ENCODE measurements at regions not wholly inside any gene's neighbourhood (a gene's known extent, or its start where the extent isn't known, plus 50 kb on each side); places are given as distances from the start of the nearest gene placed in this dataset.
A peak's percentile ranks its signal among the peaks of the same experiment; 100 is the strongest.

- peaks cover 16% of the 10 kb centered on the region for H3K27me3 Mint-ChIP-seq
- H3K36me3 Mint-ChIP-seq = no peaks in the 10 kb centered on the region
- peaks cover 0 to 4% (median 0%) of the 10 kb centered on the region in 7 donors for H3K9me3 Mint-ChIP-seq
- Histone ChIP-seq H3K27me3 (ENCODE audit: control insufficient read depth, insufficient read depth, low read length) (peaks cover 2% of the 10 kb centered on the region), H3K4me1 (ENCODE audit: control insufficient read depth, insufficient read depth, low read length, poor library complexity, severe bottlenecking) (no peaks in the 10 kb centered on the region), H3K4me3 (ENCODE audit: low read depth, low read length) (no peak overlapping the region), H3K36me3 (ENCODE audit: control insufficient read depth, insufficient read depth, low read length) (no peaks in the 10 kb centered on the region), H3K9me3 (ENCODE audit: control insufficient read depth in 2 of 2, low read length in 2 of 2) (no peaks in the 10 kb centered on the region), H3K27ac (ENCODE audit: insufficient read depth, low read length, poor library complexity, severe bottlenecking) (no peak overlapping the region)
- DNase-seq (no peak), ATAC-seq (ENCODE audit: low read depth in 2 of 2) (no peak)
- H3K4me1 Mint-ChIP-seq = no peaks in the 10 kb centered on the region
- no peak overlapping the region for H3K27ac Mint-ChIP-seq
- H3K4me3 Mint-ChIP-seq = no peak overlapping the region
Measured at GRCh38 chr15:39400002-39400401, 180.9 kb upstream of the THBS1 start.

- DNase-seq (no peak), ATAC-seq (ENCODE audit: low read depth in 2 of 2) (no peak)
- Mint-ChIP-seq H3K27ac (no peak overlapping the region), H3K9me3 (peaks cover 0 to 4% (median 0%) of the 10 kb centered on the region in 7 donors), H3K36me3 (no peaks in the 10 kb centered on the region), H3K27me3 (peaks cover 21% of the 10 kb centered on the region), H3K4me1 (no peaks in the 10 kb centered on the region), H3K4me3 (no peak overlapping the region)
- Histone ChIP-seq H3K27me3 (ENCODE audit: control insufficient read depth, insufficient read depth, low read length) (peaks cover 2% of the 10 kb centered on the region), H3K27ac (ENCODE audit: insufficient read depth, low read length, poor library complexity, severe bottlenecking) (no peak overlapping the region), H3K36me3 (ENCODE audit: control insufficient read depth, insufficient read depth, low read length) (no peaks in the 10 kb centered on the region), H3K9me3 (ENCODE audit: control insufficient read depth in 2 of 2, low read length in 2 of 2) (no peaks in the 10 kb centered on the region), H3K4me3 (ENCODE audit: low read depth, low read length) (no peak overlapping the region), H3K4me1 (ENCODE audit: control insufficient read depth, insufficient read depth, low read length, poor library complexity, severe bottlenecking) (no peaks in the 10 kb centered on the region)
Measured at GRCh38 chr15:39400821-39401550, 179.9 kb upstream of the THBS1 start.

GRCh38 chr15:39403640-39404117 lies 177.2 kb upstream of the THBS1 start:
- Mint-ChIP-seq H3K36me3 (no peaks in the 10 kb centered on the region), H3K27me3 (peaks cover 21% of the 10 kb centered on the region), H3K9me3 (peaks cover 0 to 3% (median 0%) of the 10 kb centered on the region in 7 donors), H3K4me3 (no peak overlapping the region), H3K4me1 (no peaks in the 10 kb centered on the region), H3K27ac (no peak overlapping the region)
- no peak for ATAC-seq (ENCODE audit: low read depth in 2 of 2)
- H3K4me1 ChIP-seq (ENCODE audit: control insufficient read depth, insufficient read depth, low read length, poor library complexity, severe bottlenecking) = no peaks in the 10 kb centered on the region
- DNase-seq = no peak
- H3K27ac ChIP-seq (ENCODE audit: insufficient read depth, low read length, poor library complexity, severe bottlenecking) = no peak overlapping the region
- H3K36me3 ChIP-seq (ENCODE audit: control insufficient read depth, insufficient read depth, low read length) = no peaks in the 10 kb centered on the region
- peaks cover 12% of the 10 kb centered on the region for H3K27me3 ChIP-seq (ENCODE audit: control insufficient read depth, insufficient read depth, low read length)
- no peak overlapping the region for H3K4me3 ChIP-seq (ENCODE audit: low read depth, low read length)
- no peaks in the 10 kb centered on the region for H3K9me3 ChIP-seq (ENCODE audit: control insufficient read depth in 2 of 2, low read length in 2 of 2)

- H3K36me3 ChIP-seq (ENCODE audit: control insufficient read depth, insufficient read depth, low read length) = no peaks in the 10 kb centered on the region
- no peaks in the 10 kb centered on the region for H3K4me1 Mint-ChIP-seq
- ATAC-seq (ENCODE audit: low read depth in 2 of 2) = no peak
Measured at GRCh38 chr15:39404767-39405181, 176.1 kb upstream of the THBS1 start.

GRCh38 chr15:39406485-39406884 lies 174.4 kb upstream of the THBS1 start:
- ATAC-seq (ENCODE audit: low read depth in 2 of 2) = no peak
- Histone ChIP-seq H3K27me3 (ENCODE audit: control insufficient read depth, insufficient read depth, low read length) (peaks cover 10% of the 10 kb centered on the region), H3K9me3 (ENCODE audit: control insufficient read depth in 2 of 2, low read length in 2 of 2) (no peaks in the 10 kb centered on the region), H3K4me3 (ENCODE audit: low read depth, low read length) (no peak overlapping the region), H3K27ac (ENCODE audit: insufficient read depth, low read length, poor library complexity, severe bottlenecking) (no peak overlapping the region), H3K36me3 (ENCODE audit: control insufficient read depth, insufficient read depth, low read length) (no peaks in the 10 kb centered on the region), H3K4me1 (ENCODE audit: control insufficient read depth, insufficient read depth, low read length, poor library complexity, severe bottlenecking) (no peaks in the 10 kb centered on the region)
- Mint-ChIP-seq H3K27me3 (peaks cover 27% of the 10 kb centered on the region), H3K27ac (no peak overlapping the region), H3K36me3 (no peaks in the 10 kb centered on the region), H3K9me3 (peaks cover 0 to 3% (median 0%) of the 10 kb centered on the region in 7 donors), H3K4me3 (no peak overlapping the region), H3K4me1 (no peaks in the 10 kb centered on the region)
- DNase-seq = no peak

More at GRCh38 chr15:39404767-39405181, 176.1 kb upstream of the THBS1 start:
- H3K4me3 Mint-ChIP-seq = no peak overlapping the region
- DNase-seq = no peak
- H3K27ac Mint-ChIP-seq = peak overlapping the region in 1 of 3 donors; percentile 14
- peaks cover 21% of the 10 kb centered on the region for H3K27me3 Mint-ChIP-seq
- Histone ChIP-seq H3K4me3 (ENCODE audit: low read depth, low read length) (no peak overlapping the region), H3K27ac (ENCODE audit: insufficient read depth, low read length, poor library complexity, severe bottlenecking) (no peak overlapping the region), H3K27me3 (ENCODE audit: control insufficient read depth, insufficient read depth, low read length) (peaks cover 12% of the 10 kb centered on the region), H3K4me1 (ENCODE audit: control insufficient read depth, insufficient read depth, low read length, poor library complexity, severe bottlenecking) (no peaks in the 10 kb centered on the region), H3K9me3 (ENCODE audit: control insufficient read depth in 2 of 2, low read length in 2 of 2) (no peaks in the 10 kb centered on the region)
- peaks cover 0 to 3% (median 0%) of the 10 kb centered on the region in 7 donors for H3K9me3 Mint-ChIP-seq
- H3K36me3 Mint-ChIP-seq = no peaks in the 10 kb centered on the region

GRCh38 chr15:39407116-39407515 lies 173.8 kb upstream of the THBS1 start:
- Mint-ChIP-seq H3K4me3 (no peak overlapping the region), H3K4me1 (peaks cover 0 to 2% (median 0%) of the 10 kb centered on the region in 4 donors), H3K9me3 (peaks cover 0 to 3% (median 0%) of the 10 kb centered on the region in 7 donors), H3K27ac (no peak overlapping the region), H3K36me3 (no peaks in the 10 kb centered on the region), H3K27me3 (peaks cover 24% of the 10 kb centered on the region)
- ATAC-seq (ENCODE audit: low read depth in 2 of 2) (no peak), DNase-seq (no peak)
- Histone ChIP-seq H3K27ac (ENCODE audit: insufficient read depth, low read length, poor library complexity, severe bottlenecking) (no peak overlapping the region), H3K4me3 (ENCODE audit: low read depth, low read length) (no peak overlapping the region), H3K9me3 (ENCODE audit: control insufficient read depth in 2 of 2, low read length in 2 of 2) (no peaks in the 10 kb centered on the region), H3K27me3 (ENCODE audit: control insufficient read depth, insufficient read depth, low read length) (peaks cover 10% of the 10 kb centered on the region), H3K4me1 (ENCODE audit: control insufficient read depth, insufficient read depth, low read length, poor library complexity, severe bottlenecking) (no peaks in the 10 kb centered on the region), H3K36me3 (ENCODE audit: control insufficient read depth, insufficient read depth, low read length) (no peaks in the 10 kb centered on the region)

- Histone ChIP-seq H3K4me1 (ENCODE audit: control insufficient read depth, insufficient read depth, low read length, poor library complexity, severe bottlenecking) (no peaks in the 10 kb centered on the region), H3K27me3 (ENCODE audit: control insufficient read depth, insufficient read depth, low read length) (peaks cover 12% of the 10 kb centered on the region), H3K9me3 (ENCODE audit: control insufficient read depth in 2 of 2, low read length in 2 of 2) (no peaks in the 10 kb centered on the region), H3K36me3 (ENCODE audit: control insufficient read depth, insufficient read depth, low read length) (no peaks in the 10 kb centered on the region), H3K27ac (ENCODE audit: insufficient read depth, low read length, poor library complexity, severe bottlenecking) (no peak overlapping the region), H3K4me3 (ENCODE audit: low read depth, low read length) (no peak overlapping the region)
- Mint-ChIP-seq H3K9me3 (peaks cover 0 to 3% (median 0%) of the 10 kb centered on the region in 7 donors), H3K4me3 (no peak overlapping the region), H3K27me3 (peaks cover 16% of the 10 kb centered on the region), H3K27ac (no peak overlapping the region), H3K4me1 (peaks cover 0 to 2% (median 0%) of the 10 kb centered on the region in 4 donors), H3K36me3 (no peaks in the 10 kb centered on the region)
- DNase-seq = no peak
- ATAC-seq (ENCODE audit: low read depth in 2 of 2) = no peak
Measured at GRCh38 chr15:39409876-39410530, 170.9 kb upstream of the THBS1 start.
